Smooth muscle cell (in vitro differentiated cells): ENCODE measurements at regions not wholly inside any gene's neighbourhood (a gene's known extent, or its start where the extent isn't known, plus 50 kb on each side); places are given as distances from the start of the nearest gene placed in this dataset.
"Not testable (repeated sequence)": the region's sequence is repeated elsewhere in the genome, so short reads cannot be mapped to it uniquely, and the experiment has no call there.

ENCODE experiments used
- DNase-seq: peaks from one replicate; lab custom pipeline; 2025; ENCODE audit not compliant: unreplicated experiment; lab: John Stamatoyannopoulos, UW
- H2AFZ ChIP-seq: fragments of 200-600 bp; sonication (generic); 2 replicates; pipeline ENCODE4 v1.6.0; 2016; ENCODE audit warnings: antibody characterized with exemption, low read depth, mild to moderate bottlenecking
- H3F3A ChIP-seq: fragments of 200-600 bp; sonication (generic); 2 replicates; pipeline ENCODE4 v1.6.0; 2017; ENCODE audit warnings: antibody characterized with exemption, low read depth
- H3K27ac ChIP-seq: fragments of 200-600 bp; sonication (generic); 2 replicates; pipeline ENCODE4 v1.5.1; 2016; ENCODE audit warnings: low read depth, mild to moderate bottlenecking
- H3K27me3 ChIP-seq: fragments of 200-600 bp; sonication (generic); 2 replicates; pipeline ENCODE4 v1.6.1; 2016; ENCODE audit warnings: low read depth, mild to moderate bottlenecking
- H3K36me3 ChIP-seq: fragments of 200-600 bp; sonication (generic); 2 replicates; pipeline ENCODE4 v1.5.1; 2016; ENCODE audit warnings: low read depth
- H3K4me1 ChIP-seq: fragments of 200-600 bp; sonication (generic); 2 replicates; pipeline ENCODE4 v1.5.1; 2016; ENCODE audit warnings: low read depth
- H3K4me2 ChIP-seq: fragments of 200-600 bp; sonication (generic); 2 replicates; pipeline ENCODE4 v1.6.0; 2016; ENCODE audit warnings: mild to moderate bottlenecking
- H3K4me3 ChIP-seq: fragments of 200-600 bp; sonication (generic); 2 replicates; pipeline ENCODE4 v1.5.1; 2016; ENCODE audit warnings: mild to moderate bottlenecking
- H3K79me2 ChIP-seq: fragments of 200-600 bp; sonication (generic); 2 replicates; pipeline ENCODE4 v1.6.0; 2016; ENCODE audit warnings: low read depth, mild to moderate bottlenecking
- H3K9ac ChIP-seq: fragments of 200-600 bp; sonication (generic); 2 replicates; pipeline ENCODE4 v1.6.0; 2016; ENCODE audit warnings: low read depth
- H3K9me3 ChIP-seq: fragments of 200-600 bp; sonication (generic); replicated peaks from 2 replicates; pipeline ENCODE4 v1.5.1; 2016; ENCODE audit warnings: low read depth
- H4K20me1 ChIP-seq: fragments of 200-600 bp; sonication (generic); 2 replicates; pipeline ENCODE4 v1.6.0; 2016; ENCODE audit warnings: low read depth
- CTCF ChIP-seq: fragments of 200-600 bp; sonication (generic); IDR thresholded peaks from 2 replicates; pipeline ENCODE4 v1.5.1; 2017; ENCODE audit warnings: borderline replicate concordance, mild to moderate bottlenecking, antibody characterized with exemption; ENCODE audit not compliant: insufficient read depth, poor library complexity, severe bottlenecking
- WGBS: methylation state at CpG from one replicate; pipeline ENCODE4 v1.1.7; 2016; ENCODE audit warnings: low lambda C conversion rate; 5-methylcytosine and 5-hydroxymethylcytosine counted together

- no peak for DNase-seq
- Histone ChIP-seq H3K27me3 (peaks cover 46% of the 10 kb centered on the region), H4K20me1 (no peaks in the 10 kb centered on the region), H3K79me2 (no peaks in the 10 kb centered on the region), H2AFZ (no peak overlapping the region), H3F3A (no peaks in the 10 kb centered on the region), H3K4me1 (peaks cover 9% of the 10 kb centered on the region), H3K4me3 (no peak overlapping the region), H3K27ac (no peak overlapping the region), H3K4me2 (no peak overlapping the region), H3K36me3 (no peaks in the 10 kb centered on the region), H3K9me3 (no peaks in the 10 kb centered on the region), H3K9ac (no peak overlapping the region)
- TF ChIP-seq CTCF, result no peak
- 81% methylated on average over 3 of the region's 3 CpGs for WGBS
Measured at GRCh38 chr3:134729649-134730048, 65.4 kb upstream of the EPHB1 start.

GRCh38 chr3:134737516-134737915, 57.5 kb upstream of the EPHB1 start:
- no peaks in the 10 kb centered on the region for H3K36me3 ChIP-seq
- no peak overlapping the region for H2AFZ ChIP-seq
- no peaks in the 10 kb centered on the region for H3F3A ChIP-seq
- peaks cover 42% of the 10 kb centered on the region for H3K27me3 ChIP-seq
- H3K79me2 ChIP-seq, result no peaks in the 10 kb centered on the region
- no peak overlapping the region for H3K9ac ChIP-seq
- H3K4me3 ChIP-seq, result no peak overlapping the region
- no peaks in the 10 kb centered on the region for H3K4me1 ChIP-seq
- H4K20me1 ChIP-seq, result no peaks in the 10 kb centered on the region
- no peak for TF ChIP-seq CTCF
- no peak for DNase-seq
- H3K4me2 ChIP-seq, result no peak overlapping the region
- WGBS, result 83% methylated on average over 2 of the region's 2 CpGs
- H3K27ac ChIP-seq, result no peak overlapping the region
- H3K9me3 ChIP-seq, result no peaks in the 10 kb centered on the region

- H3K4me3 ChIP-seq, H3K4me1 ChIP-seq, H3K79me2 ChIP-seq, H3K36me3 ChIP-seq, H3K9me3 ChIP-seq, DNase-seq, H3K9ac ChIP-seq, H3K4me2 ChIP-seq, H3F3A ChIP-seq, H2AFZ ChIP-seq, H4K20me1 ChIP-seq, H3K27ac ChIP-seq: not testable (repeated sequence)
- WGBS, result 93% methylated on average over 7 of the region's 7 CpGs
- peaks cover 18% of the 10 kb centered on the region for H3K27me3 ChIP-seq
Measured at GRCh38 chr3:134740077-134740476, 55.0 kb upstream of the EPHB1 start.

GRCh38 chr3:134742202-134742601, 52.9 kb upstream of the EPHB1 start:
- Histone ChIP-seq H3K4me3 (no peak overlapping the region), H3K79me2 (no peaks in the 10 kb centered on the region), H2AFZ (no peak overlapping the region), H3K36me3 (no peaks in the 10 kb centered on the region), H4K20me1 (no peaks in the 10 kb centered on the region), H3K27ac (no peak overlapping the region), H3K27me3 (no peaks in the 10 kb centered on the region), H3K4me2 (no peak overlapping the region), H3K9me3 (no peaks in the 10 kb centered on the region), H3F3A (no peaks in the 10 kb centered on the region), H3K9ac (no peak overlapping the region), H3K4me1 (no peaks in the 10 kb centered on the region)
- no peak for DNase-seq
- WGBS, result 67% methylated on average over 1 of the region's 1 CpG
- no peak for TF ChIP-seq CTCF
